HepG2 (cell line): ENCODE measurements at regions not wholly inside any gene's neighbourhood (a gene's known extent, or its start where the extent isn't known, plus 50 kb on each side); places are given as distances from the start of the nearest gene placed in this dataset.

ENCODE experiments used
- ATAC-seq: fragments of 200-7000 bp; cut with Tn5 transposase; 3 replicates; pipeline ENCODE4 v1.9.1; 2020; ENCODE audit warnings: mild to moderate bottlenecking, moderate library complexity
- BruUV-seq: library from RNA; stranded (reverse); fragments of 400-500 nt; replicated peaks from 2 replicates; lab custom pipeline; 2021; lab: Mats Ljungman, UMichigan
- CTCF ChIA-PET: fragments of 300-600 bp; formaldehyde crosslinking; extraction: SDS; loops from one replicate; lab custom pipeline; 2021; ENCODE audit warnings: low total read pairs, inconsistent platforms, low intra/inter-chr PET ratio; lab: Yijun Ruan, JAX
- POLR2A ChIA-PET: fragments of 350-600 bp; sonication (Branson Sonifier 250); formaldehyde crosslinking; loops from one replicate; lab custom pipeline; 2020; ENCODE audit warnings: antibody characterized with exemption, inconsistent platforms; lab: Yijun Ruan, JAX
- DNase-seq: peaks from one replicate; pipeline ENCODE4 v3.0.0-alpha.2; 2015; ENCODE audit warnings: low spot score
- FAIRE-seq: peaks from 3 replicates; lab custom pipeline; 2011; peaks lifted over from hg19 to GRCh38; lab: Jason Lieb, UNC
- H2AFZ ChIP-seq: one replicate; pipeline ENCODE4 v1.6.1; 2011; ENCODE audit warnings: low read length, inconsistent platforms
- H3K27ac ChIP-seq: fragments of 300-600 bp; 3 replicates; pipeline ENCODE4 v1.8.0; 2011; ENCODE audit warnings: mixed run types, mild to moderate bottlenecking, mixed read lengths, low read length, inconsistent platforms; ENCODE audit not compliant: insufficient read depth; ENCODE audit errors: extremely low read length
- H3K27me3 ChIP-seq, 2 experiments: fragments of 200-600 bp in 1 of 2; 2 replicates in 1 of 2; 3 replicates in 1 of 2; pipeline versions ENCODE4 v1.6.0 to v1.8.0; 2011; ENCODE audit warnings: low read length in 2 of 2, mild to moderate bottlenecking in 2 of 2, moderate library complexity in 2 of 2, inconsistent platforms in 1 of 2; ENCODE audit not compliant: insufficient read depth in 2 of 2, control insufficient read depth in 1 of 2
- H3K36me3 ChIP-seq, 2 experiments: fragments of 200-600 bp in 1 of 2; replicated peaks in 1 of 2; 2 replicates in 1 of 2; 3 replicates in 1 of 2; pipeline versions ENCODE4 v1.5.1 to v1.8.0; 2011; ENCODE audit warnings: low read length in 2 of 2, inconsistent platforms in 1 of 2; ENCODE audit not compliant: insufficient read depth in 2 of 2, control insufficient read depth in 1 of 2
- H3K4me1 ChIP-seq: 2 replicates; pipeline ENCODE4 v1.5.1; 2012; ENCODE audit warnings: low read length, inconsistent platforms; ENCODE audit not compliant: insufficient read depth
- H3K4me2 ChIP-seq: 2 replicates; pipeline ENCODE4 v1.6.0; 2011; ENCODE audit warnings: low read depth, low read length, inconsistent platforms
- H3K4me3 ChIP-seq, 3 experiments: fragments of 200-600 bp in 1 of 3; sonication (generic), shearing (Covaris generic) in 1 of 3; replicated peaks in 1 of 3; 2 replicates each; pipeline ENCODE4 v1.5.1; 2011 to 2016; ENCODE audit warnings: low read length in 3 of 3, inconsistent platforms in 2 of 3, low read depth in 2 of 3, mild to moderate bottlenecking in 2 of 3, control low read depth in 1 of 3, mixed read lengths in 1 of 3; ENCODE audit not compliant: insufficient read depth in 1 of 3
- H3K79me2 ChIP-seq: one replicate; pipeline ENCODE4 v1.6.1; 2011; ENCODE audit warnings: low read length, inconsistent platforms; ENCODE audit not compliant: insufficient read depth
- H3K9ac ChIP-seq: 2 replicates; pipeline ENCODE4 v1.6.0; 2011; ENCODE audit warnings: mild to moderate bottlenecking, low read depth, low read length, inconsistent platforms; ENCODE audit not compliant: insufficient read depth
- H3K9me3 ChIP-seq: 2 replicates; pipeline ENCODE4 v1.5.1; 2012; ENCODE audit warnings: mild to moderate bottlenecking, low read length
- H4K20me1 ChIP-seq: 2 replicates; pipeline ENCODE4 v1.6.0; 2011; ENCODE audit warnings: inconsistent platforms, mild to moderate bottlenecking, low read length, moderate library complexity; ENCODE audit not compliant: insufficient read depth
- ATF7 ChIP-seq, 2 experiments: fragments of 450-650 bp in 1 of 2; sonication (generic) in 1 of 2; formaldehyde crosslinking in 1 of 2; IDR thresholded peaks; 2 replicates each; pipeline versions ENCODE4 v1.4.0 to v1.6.1; 2016 to 2020; ENCODE audit warnings: antibody characterized with exemption in 1 of 2, mild to moderate bottlenecking in 1 of 2, missing genetic modification reagents in 1 of 2
- CREB1 ChIP-seq, 2 experiments: fragments of 450-650 bp in 1 of 2; IDR thresholded peaks; 2 replicates each; pipeline ENCODE4 v1.6.1; 2016 to 2017; ENCODE audit warnings: control low read depth in 1 of 2, mild to moderate bottlenecking in 1 of 2, missing compliant biosample characterization in 1 of 2, missing genetic modification characterization in 1 of 2
- HOXA5 ChIP-seq: sonication (generic); formaldehyde crosslinking; IDR thresholded peaks from 2 replicates; pipeline ENCODE4 v1.4.0; 2020; ENCODE audit warnings: missing genetic modification reagents
- MIER3 ChIP-seq: IDR thresholded peaks from 2 replicates; pipeline ENCODE4 v1.6.1; 2016; ENCODE audit warnings: missing compliant biosample characterization, borderline replicate concordance
- MTA3 ChIP-seq: sonication (generic); formaldehyde crosslinking; IDR thresholded peaks from 2 replicates; pipeline ENCODE4 v1.4.0; 2020; ENCODE audit warnings: missing genetic modification reagents
- ZMYM3 ChIP-seq: sonication (generic); formaldehyde crosslinking; IDR thresholded peaks from 2 replicates; pipeline ENCODE4 v1.5.1; 2020; ENCODE audit warnings: mild to moderate bottlenecking, missing genetic modification reagents
- ZNF234 ChIP-seq: sonication (generic); formaldehyde crosslinking; conservative IDR thresholded peaks from 2 replicates; pipeline ENCODE4 v1.5.1; 2020; ENCODE audit warnings: mild to moderate bottlenecking, missing genetic modification reagents
- ZNF768 ChIP-seq: sonication (generic); formaldehyde crosslinking; IDR thresholded peaks from 2 replicates; pipeline ENCODE4 v1.4.0; 2020; ENCODE audit warnings: missing genetic modification reagents
- WGBS: methylation state at CpG from one replicate; pipeline ENCODE4 v1.1.6; 2017; ENCODE audit warnings: low lambda C conversion rate; 5-methylcytosine and 5-hydroxymethylcytosine counted together
- in situ Hi-C: cut with HindIII; loops from 2 replicates; pipeline ENCODE4 v1.10.0; 2017; ENCODE audit warnings: low pct_unique_long_range_greater_than_20kb; ENCODE audit not compliant: extremely low pct_ligation_motif_present
- intact Hi-C: fragments of 100-400 bp; cut with micrococcal nuclease; formaldehyde crosslinking; loops from one replicate; pipeline ENCODE4 v1.10.0; 2022; ENCODE audit not compliant: unreplicated experiment
- TF ChIP-seq, protein P1 (sequence below): sonication (generic); formaldehyde crosslinking; conservative IDR thresholded peaks from 2 replicates; pipeline ENCODE4 v1.8.0; 2022; ENCODE audit warnings: missing genetic modification reagents

GRCh38 chr4:41406113-41406516 lies 131.8 kb upstream of the LIMCH1 start:
- Histone ChIP-seq H3K4me2 (no peak overlapping the region), H3K9ac (no peak overlapping the region), H4K20me1 (no peaks in the 10 kb centered on the region), H3K27me3 (no peaks in the 10 kb centered on the region; a peak in 1 of 5 replicates), H3K9me3 (no peaks in the 10 kb centered on the region), H3K4me3 (no peak overlapping the region), H3K4me1 (no peaks in the 10 kb centered on the region), H3K27ac (no peak overlapping the region), H2AFZ (no peak overlapping the region), H3K36me3 (no peaks in the 10 kb centered on the region), H3K79me2 (no peaks in the 10 kb centered on the region)
- ATAC-seq: no peak
- intact Hi-C loops: no loop called here
- POLR2A ChIA-PET: no interaction called here
- TF ChIP-seq HOXA5 (CRISPR knock-in tag): no peak
- peak; percentile 39; the same call in 1 of the 2 replicates for TF ChIP-seq CREB1 (IDR thresholded peaks at IDR 0.05)
- no peak for TF ChIP-seq CREB1 (CRISPR knock-in tag; IDR thresholded peaks at IDR 0.05)
- TF ChIP-seq ATF7 (IDR thresholded peaks at IDR 0.05): peak; percentile 17; the same call in 1 of the 2 replicates
- TF ChIP-seq ATF7 (CRISPR knock-in tag; IDR thresholded peaks at IDR 0.05): no peak
- FAIRE-seq: no peak
- no peak for DNase-seq
- no TSS peak for BruUV-seq
- CTCF ChIA-PET: no interaction called here
- 5% methylated on average over 1 of the region's 1 CpG for WGBS
- in situ Hi-C loops: no loop called here

GRCh38 chr4:41408150-41408549 lies 129.8 kb upstream of the LIMCH1 start:
- WGBS: no CpG with 5 or more reads among the region's 1 CpG
- intact Hi-C loops: no loop called here
- in situ Hi-C loops: no loop called here
- no peak for FAIRE-seq
- H3K9me3 ChIP-seq: no peaks in the 10 kb centered on the region
- no peaks in the 10 kb centered on the region; a peak in 2 of 5 replicates for H3K27me3 ChIP-seq
- ATAC-seq: no peak
- H3K79me2 ChIP-seq: no peaks in the 10 kb centered on the region
- no peak overlapping the region for H3K4me3 ChIP-seq
- DNase-seq: no peak
- no peaks in the 10 kb centered on the region for H4K20me1 ChIP-seq
- no peaks in the 10 kb centered on the region for H3K36me3 ChIP-seq
- CTCF ChIA-PET: no interaction called here
- H2AFZ ChIP-seq: no peak overlapping the region
- no peak overlapping the region for H3K9ac ChIP-seq
- BruUV-seq: no TSS peak
- H3K4me2 ChIP-seq: no peak overlapping the region
- H3K4me1 ChIP-seq: no peaks in the 10 kb centered on the region
- H3K27ac ChIP-seq: no peak overlapping the region
- POLR2A ChIA-PET: no interaction called here
- TF ChIP-seq MIER3: no peak
- TF ChIP-seq ZNF234 (CRISPR knock-in tag): no peak
- no peak for TF ChIP-seq ZNF768 (CRISPR knock-in tag)
- no peak for TF ChIP-seq MTA3 (CRISPR knock-in tag)
- no peak for TF ChIP-seq ZMYM3 (CRISPR knock-in tag)
- TF ChIP-seq, protein P1, sequence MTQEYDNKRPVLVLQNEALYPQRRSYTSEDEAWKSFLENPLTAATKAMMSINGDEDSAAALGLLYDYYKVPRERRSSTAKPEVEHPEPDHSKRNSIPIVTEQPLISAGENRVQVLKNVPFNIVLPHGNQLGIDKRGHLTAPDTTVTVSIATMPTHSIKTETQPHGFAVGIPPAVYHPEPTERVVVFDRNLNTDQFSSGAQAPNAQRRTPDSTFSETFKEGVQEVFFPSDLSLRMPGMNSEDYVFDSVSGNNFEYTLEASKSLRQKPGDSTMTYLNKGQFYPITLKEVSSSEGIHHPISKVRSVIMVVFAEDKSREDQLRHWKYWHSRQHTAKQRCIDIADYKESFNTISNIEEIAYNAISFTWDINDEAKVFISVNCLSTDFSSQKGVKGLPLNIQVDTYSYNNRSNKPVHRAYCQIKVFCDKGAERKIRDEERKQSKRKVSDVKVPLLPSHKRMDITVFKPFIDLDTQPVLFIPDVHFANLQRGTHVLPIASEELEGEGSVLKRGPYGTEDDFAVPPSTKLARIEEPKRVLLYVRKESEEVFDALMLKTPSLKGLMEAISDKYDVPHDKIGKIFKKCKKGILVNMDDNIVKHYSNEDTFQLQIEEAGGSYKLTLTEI (CRISPR knock-in tag): no peak
